BJ (cell line): ENCODE measurements at regions not wholly inside any gene's neighbourhood (a gene's known extent, or its start where the extent isn't known, plus 50 kb on each side); places are given as distances from the start of the nearest gene placed in this dataset.

Source experiments
- CTCF ChIA-PET: fragments of 350-600 bp; formaldehyde crosslinking; extraction: SDS; loops from one replicate; lab custom pipeline; 2021; ENCODE audit warnings: antibody characterized with exemption, inconsistent platforms; lab: Yijun Ruan, JAX
- POLR2A ChIA-PET: fragments of 300-600 bp; sonication (Branson Sonifier 250); formaldehyde crosslinking; extraction: SDS; loops from one replicate; lab custom pipeline; 2021; ENCODE audit warnings: antibody characterized with exemption; lab: Charles Lee
- DNase-seq: peaks from one replicate; pipeline ENCODE4 v3.0.0-alpha.2; 2011; ENCODE audit warnings: low read depth
- H3K27me3 ChIP-seq: 2 replicates; pipeline ENCODE4 v1.6.0; 2011; ENCODE audit warnings: low read length; ENCODE audit not compliant: control insufficient read depth, insufficient read depth
- H3K36me3 ChIP-seq: 2 replicates; pipeline ENCODE4 v1.5.1; 2011; ENCODE audit warnings: low read length; ENCODE audit not compliant: control insufficient read depth, insufficient read depth
- H3K4me3 ChIP-seq: 2 replicates; pipeline ENCODE4 v1.5.1; 2011; ENCODE audit warnings: low read depth, mild to moderate bottlenecking, control low read depth, low read length
- CTCF ChIP-seq: IDR thresholded peaks from 2 replicates; pipeline ENCODE4 v1.5.1; 2011; ENCODE audit warnings: low read depth, mild to moderate bottlenecking, control low read depth, inconsistent platforms, low read length, moderate library complexity; ENCODE audit not compliant: insufficient read depth

GRCh38 chr6:168158213-168158979, 79.4 kb upstream of the FRMD1 start:
- Histone ChIP-seq H3K27me3 (no peaks in the 10 kb centered on the region), H3K4me3 (peak overlapping the region; percentile 15; the same call in 1 of the 2 replicates), H3K36me3 (no peaks in the 10 kb centered on the region)
- no peak for DNase-seq
- TF ChIP-seq CTCF, result no peak
- ChIA-PET POLR2A (no interaction called here), CTCF (interaction anchor here (0.7 to 1.4 kb wide), 3 partner anchors 10 to 247 kb away, joined by 3 read pairs; no protein-coding TSS in a partner anchor)

GRCh38 chr6:168157272-168158212, 78.5 kb upstream of the FRMD1 start:
- peak; percentile 69 for DNase-seq
- no peaks in the 10 kb centered on the region for H3K36me3 ChIP-seq
- ChIA-PET CTCF (interaction anchor here (0.5 to 1.4 kb wide), 3 partner anchors 9 to 181 kb away, joined by 3 read pairs; no protein-coding TSS in a partner anchor), POLR2A (no interaction called here)
- no peaks in the 10 kb centered on the region; the same call in 1 of the 2 replicates for H3K27me3 ChIP-seq
- TF ChIP-seq CTCF, result no peak
- H3K4me3 ChIP-seq, result no peak overlapping the region

DNA sequence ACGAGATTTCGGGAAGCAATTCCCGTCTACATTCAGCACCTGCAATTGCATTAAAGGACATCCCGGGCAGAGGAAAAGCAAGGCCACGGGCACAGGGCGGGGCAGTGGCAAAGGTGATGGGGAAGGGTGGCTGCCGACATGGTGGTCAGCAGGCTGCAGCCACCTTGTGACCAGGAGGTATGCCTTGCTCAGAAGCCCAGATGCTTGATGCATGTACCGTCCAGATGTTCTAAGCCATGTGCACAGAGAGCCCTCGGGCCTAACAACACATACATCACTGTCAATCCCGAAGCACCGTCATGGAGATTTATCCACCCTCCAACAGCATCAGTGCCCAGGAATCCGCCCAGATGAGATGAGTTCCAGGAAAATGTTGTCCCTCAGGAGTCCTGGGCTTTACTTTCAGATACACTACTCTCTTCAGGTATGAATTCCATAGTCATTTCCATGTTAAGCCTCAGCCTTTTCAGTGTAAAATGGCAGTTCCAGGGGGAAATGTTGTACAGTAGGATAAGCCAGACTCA, 77.8 kb upstream of the FRMD1 start:
- CTCF ChIA-PET, result interaction anchor here (1.4 kb wide), 1 partner anchor 8 kb away, joined by 3 read pairs; no protein-coding TSS in a partner anchor

GRCh38 chr6:168155821-168156741, 77.1 kb upstream of the FRMD1 start:
- no peak overlapping the region for H3K4me3 ChIP-seq
- H3K27me3 ChIP-seq, result no peaks in the 10 kb centered on the region; the same call in 1 of the 2 replicates
- ChIA-PET CTCF (no interaction called here), POLR2A (no interaction called here)
- H3K36me3 ChIP-seq, result no peaks in the 10 kb centered on the region
- no peak for TF ChIP-seq CTCF
- DNase-seq, result no peak

More for the DNA sequence above, 77.8 kb upstream of the FRMD1 start:
- POLR2A ChIA-PET, result no interaction called here
- Histone ChIP-seq H3K27me3 (no peaks in the 10 kb centered on the region; the same call in 1 of the 2 replicates), H3K36me3 (no peaks in the 10 kb centered on the region), H3K4me3 (no peak overlapping the region)
- TF ChIP-seq CTCF, result no peak
- no peak for DNase-seq
